GM13976 (cell line): ENCODE measurements at regions not wholly inside any gene's neighbourhood (a gene's known extent, or its start where the extent isn't known, plus 50 kb on each side); places are given as distances from the start of the nearest gene placed in this dataset.

ENCODE experiments used
- DNase-seq: peaks from one replicate; pipeline ENCODE4 v3.0.0; 2012; ENCODE audit warnings: low spot score
- CTCF ChIP-seq: IDR thresholded peaks from 2 replicates; pipeline ENCODE4 v1.5.1; 2012; ENCODE audit warnings: borderline replicate concordance, mild to moderate bottlenecking; ENCODE audit not compliant: insufficient read depth; ENCODE audit errors: extremely low read depth, missing control alignments, control extremely low read depth
- in situ Hi-C: fragments of 300-500 bp; cut with MboI; formaldehyde crosslinking; loops from one replicate; pipeline ENCODE4 v1.12.0; 2022; ENCODE audit warnings: low sequenced_read_pairs, mixed read lengths, inconsistent platforms; ENCODE audit not compliant: unreplicated experiment

DNA sequence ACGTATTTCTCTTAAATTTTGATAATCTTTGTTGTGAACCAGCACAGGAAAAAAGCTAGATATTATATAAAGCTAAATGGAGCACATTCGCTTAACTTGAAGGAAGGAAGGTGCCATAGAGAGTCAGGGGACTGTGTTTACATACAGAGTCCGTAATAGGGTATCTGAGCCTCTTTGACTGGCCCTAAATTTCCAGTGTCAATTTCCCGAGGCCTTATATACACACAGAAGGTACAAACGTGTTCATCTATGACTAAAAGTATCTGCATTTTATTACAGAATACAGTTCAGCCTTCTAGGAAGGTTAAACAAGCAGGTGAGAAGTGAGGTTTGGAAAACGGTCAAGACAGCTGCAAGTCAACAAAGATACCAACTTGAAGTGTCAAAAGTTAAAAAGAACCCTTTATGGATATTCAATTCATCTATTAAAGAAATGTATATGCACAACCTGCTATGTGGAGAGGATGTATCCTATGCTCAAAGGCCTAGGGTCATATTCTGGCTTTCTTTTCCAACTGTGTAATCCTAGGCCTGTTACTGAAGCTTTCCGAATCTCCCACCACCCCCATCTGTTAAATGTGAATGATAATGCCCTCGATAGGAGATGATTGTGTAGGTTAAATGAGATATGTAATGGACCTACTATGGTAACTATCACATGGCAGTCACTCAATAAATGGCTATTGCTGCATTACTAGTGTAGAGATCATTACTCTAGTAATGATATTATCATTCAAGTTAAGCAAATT is 263.7 kb upstream of the MAF start:
- no peak for TF ChIP-seq CTCF
- in situ Hi-C loops: no loop called here
- DNase-seq: no peak

GRCh38 chr16:79863128-79864031 is 262.8 kb upstream of the MAF start:
- in situ Hi-C loops: no loop called here
- no peak for TF ChIP-seq CTCF
- no peak for DNase-seq

- no peak for TF ChIP-seq CTCF
- in situ Hi-C loops: no loop called here
Observed at GRCh38 chr16:79862601-79863000, 262.1 kb upstream of the MAF start.

DNA sequence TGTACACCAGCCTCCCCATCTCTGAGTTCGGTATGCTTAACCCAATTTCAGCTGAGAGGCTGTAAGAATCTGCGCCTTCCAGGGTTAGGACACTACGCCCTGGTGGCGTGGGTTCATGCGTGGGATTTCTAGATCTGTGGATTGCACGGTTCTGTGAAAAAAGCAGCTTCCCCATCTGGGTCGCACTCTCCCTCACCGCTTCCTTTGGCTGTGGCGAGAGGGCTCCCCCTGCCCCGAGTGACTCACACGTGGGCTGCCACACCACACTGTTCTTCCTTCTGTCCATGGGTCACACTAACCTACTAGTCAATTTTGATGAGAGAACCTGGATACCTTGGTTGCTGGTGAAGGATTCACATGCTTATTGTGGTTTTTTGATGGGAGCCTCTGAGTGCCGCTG is 256.0 kb upstream of the MAF start:
- DNase-seq: no peak
- in situ Hi-C loops: no loop called here
- no peak for TF ChIP-seq CTCF

More at GRCh38 chr16:79862601-79863000, 262.1 kb upstream of the MAF start:
- no peak for DNase-seq

DNA sequence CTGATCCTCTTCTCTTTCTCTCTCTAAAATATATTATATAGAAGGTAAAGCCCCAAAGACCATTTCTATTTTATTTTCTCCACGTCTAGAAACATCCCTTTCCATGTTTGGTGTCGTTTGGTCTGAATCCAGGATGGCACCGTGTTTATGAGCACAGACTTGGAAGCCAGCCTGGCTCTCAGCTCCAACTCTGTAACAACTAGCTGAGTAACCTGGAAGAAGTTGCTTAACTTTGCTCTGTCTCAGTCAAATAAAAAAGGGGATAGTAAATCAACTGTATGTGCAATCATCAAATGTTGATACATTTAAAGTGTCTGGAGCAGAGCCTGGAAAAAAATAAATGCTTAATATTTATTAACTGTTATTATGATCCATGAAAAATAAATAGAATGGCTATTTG is 249.8 kb upstream of the MAF start:
- in situ Hi-C loops: no loop called here
- TF ChIP-seq CTCF: no peak
- DNase-seq: no peak

- in situ Hi-C loops: no loop called here
- TF ChIP-seq CTCF: no peak
- no peak for DNase-seq
Observed at GRCh38 chr16:79849119-79849518, 248.6 kb upstream of the MAF start.
